Liver (tissue), 3 donors: ENCODE measurements at regions not wholly inside any gene's neighbourhood (a gene's known extent, or its start where the extent isn't known, plus 50 kb on each side); places are given as distances from the start of the nearest gene placed in this dataset.

Source experiments
- EGR1 ChIP-seq, 2 donors: IDR thresholded peaks; 2 replicates each; pipeline ENCODE4 v1.6.1; 2016 to 2018; ENCODE audit warnings: antibody characterized with exemption in 2 of 2, low read depth in 2 of 2
- GABPA ChIP-seq, 2 donors: IDR thresholded peaks in 1 of 2; conservative IDR thresholded peaks in 1 of 2; 2 replicates each; pipeline ENCODE4 v1.6.1; 2016; ENCODE audit warnings: antibody characterized with exemption in 2 of 2, mild to moderate bottlenecking in 1 of 2, moderate library complexity in 1 of 2
- HNF4G ChIP-seq: IDR thresholded peaks from 2 replicates; pipeline ENCODE4 v1.6.1; 2016; ENCODE audit warnings: antibody characterized with exemption
- RXRA ChIP-seq, 2 donors: IDR thresholded peaks; 2 replicates each; pipeline ENCODE4 v1.6.1; 2017 to 2018; ENCODE audit warnings: antibody characterized with exemption in 2 of 2, mild to moderate bottlenecking in 1 of 2
- SP1 ChIP-seq: IDR thresholded peaks from 2 replicates; pipeline ENCODE4 v1.6.1; 2018; ENCODE audit warnings: antibody characterized with exemption, mild to moderate bottlenecking
- TAF1 ChIP-seq: conservative IDR thresholded peaks from 2 replicates; pipeline ENCODE4 v1.6.1; 2016; ENCODE audit warnings: antibody characterized with exemption, mild to moderate bottlenecking
- YY1 ChIP-seq: IDR thresholded peaks from 2 replicates; pipeline ENCODE4 v1.6.1; 2016; ENCODE audit warnings: antibody characterized with exemption, mild to moderate bottlenecking
- TF ChIP-seq, protein P1 (sequence below): fragments of 150-350 bp; IDR thresholded peaks from 2 replicates; pipeline ENCODE4 v1.5.1; 2017; ENCODE audit warnings: improper control_type of control experiment, low read depth, low read length; ENCODE audit not compliant: missing input control
- TF ChIP-seq, protein P2 (sequence below): IDR thresholded peaks from 2 replicates; pipeline ENCODE4 v1.6.1; 2016; ENCODE audit warnings: antibody characterized with exemption, mild to moderate bottlenecking
- TF ChIP-seq, protein P3 (sequence below): IDR thresholded peaks from 2 replicates; pipeline ENCODE4 v1.6.1; 2016; ENCODE audit warnings: antibody characterized with exemption
- donor health status: healthy.
- donor health status: healthy.

DNA sequence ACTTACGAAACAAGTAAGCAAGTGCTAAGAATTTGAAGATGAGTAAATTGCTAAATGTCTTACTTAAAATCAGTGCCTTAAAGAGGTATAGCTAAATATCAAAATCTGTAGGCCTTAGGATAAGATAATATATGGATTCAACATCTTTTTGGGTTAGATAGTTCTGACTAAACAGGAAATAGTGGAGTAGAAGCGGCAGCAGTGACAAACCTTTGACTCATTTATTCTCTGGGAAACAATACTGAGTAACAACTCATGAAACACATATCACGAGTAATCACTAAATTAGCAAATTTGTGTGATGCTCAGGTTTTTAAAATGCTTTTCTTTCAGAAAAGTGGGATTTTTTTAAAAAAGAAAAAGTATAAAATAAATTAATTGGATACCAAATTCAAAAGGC, 762.1 kb upstream of the TYRP1 start:
- TF ChIP-seq, protein P1, sequence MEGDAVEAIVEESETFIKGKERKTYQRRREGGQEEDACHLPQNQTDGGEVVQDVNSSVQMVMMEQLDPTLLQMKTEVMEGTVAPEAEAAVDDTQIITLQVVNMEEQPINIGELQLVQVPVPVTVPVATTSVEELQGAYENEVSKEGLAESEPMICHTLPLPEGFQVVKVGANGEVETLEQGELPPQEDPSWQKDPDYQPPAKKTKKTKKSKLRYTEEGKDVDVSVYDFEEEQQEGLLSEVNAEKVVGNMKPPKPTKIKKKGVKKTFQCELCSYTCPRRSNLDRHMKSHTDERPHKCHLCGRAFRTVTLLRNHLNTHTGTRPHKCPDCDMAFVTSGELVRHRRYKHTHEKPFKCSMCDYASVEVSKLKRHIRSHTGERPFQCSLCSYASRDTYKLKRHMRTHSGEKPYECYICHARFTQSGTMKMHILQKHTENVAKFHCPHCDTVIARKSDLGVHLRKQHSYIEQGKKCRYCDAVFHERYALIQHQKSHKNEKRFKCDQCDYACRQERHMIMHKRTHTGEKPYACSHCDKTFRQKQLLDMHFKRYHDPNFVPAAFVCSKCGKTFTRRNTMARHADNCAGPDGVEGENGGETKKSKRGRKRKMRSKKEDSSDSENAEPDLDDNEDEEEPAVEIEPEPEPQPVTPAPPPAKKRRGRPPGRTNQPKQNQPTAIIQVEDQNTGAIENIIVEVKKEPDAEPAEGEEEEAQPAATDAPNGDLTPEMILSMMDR = no peak
- no peak for TF ChIP-seq HNF4G
- no peak for TF ChIP-seq TAF1
- no peak for TF ChIP-seq YY1
- TF ChIP-seq GABPA (IDR thresholded peaks at IDR 0.05 in 1 of 2, conservative IDR thresholded peaks at IDR 0.05 in 1 of 2) = no peak
- TF ChIP-seq SP1 = no peak
- TF ChIP-seq, protein P2, sequence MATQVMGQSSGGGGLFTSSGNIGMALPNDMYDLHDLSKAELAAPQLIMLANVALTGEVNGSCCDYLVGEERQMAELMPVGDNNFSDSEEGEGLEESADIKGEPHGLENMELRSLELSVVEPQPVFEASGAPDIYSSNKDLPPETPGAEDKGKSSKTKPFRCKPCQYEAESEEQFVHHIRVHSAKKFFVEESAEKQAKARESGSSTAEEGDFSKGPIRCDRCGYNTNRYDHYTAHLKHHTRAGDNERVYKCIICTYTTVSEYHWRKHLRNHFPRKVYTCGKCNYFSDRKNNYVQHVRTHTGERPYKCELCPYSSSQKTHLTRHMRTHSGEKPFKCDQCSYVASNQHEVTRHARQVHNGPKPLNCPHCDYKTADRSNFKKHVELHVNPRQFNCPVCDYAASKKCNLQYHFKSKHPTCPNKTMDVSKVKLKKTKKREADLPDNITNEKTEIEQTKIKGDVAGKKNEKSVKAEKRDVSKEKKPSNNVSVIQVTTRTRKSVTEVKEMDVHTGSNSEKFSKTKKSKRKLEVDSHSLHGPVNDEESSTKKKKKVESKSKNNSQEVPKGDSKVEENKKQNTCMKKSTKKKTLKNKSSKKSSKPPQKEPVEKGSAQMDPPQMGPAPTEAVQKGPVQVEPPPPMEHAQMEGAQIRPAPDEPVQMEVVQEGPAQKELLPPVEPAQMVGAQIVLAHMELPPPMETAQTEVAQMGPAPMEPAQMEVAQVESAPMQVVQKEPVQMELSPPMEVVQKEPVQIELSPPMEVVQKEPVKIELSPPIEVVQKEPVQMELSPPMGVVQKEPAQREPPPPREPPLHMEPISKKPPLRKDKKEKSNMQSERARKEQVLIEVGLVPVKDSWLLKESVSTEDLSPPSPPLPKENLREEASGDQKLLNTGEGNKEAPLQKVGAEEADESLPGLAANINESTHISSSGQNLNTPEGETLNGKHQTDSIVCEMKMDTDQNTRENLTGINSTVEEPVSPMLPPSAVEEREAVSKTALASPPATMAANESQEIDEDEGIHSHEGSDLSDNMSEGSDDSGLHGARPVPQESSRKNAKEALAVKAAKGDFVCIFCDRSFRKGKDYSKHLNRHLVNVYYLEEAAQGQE = no peak
- TF ChIP-seq, protein P3, sequence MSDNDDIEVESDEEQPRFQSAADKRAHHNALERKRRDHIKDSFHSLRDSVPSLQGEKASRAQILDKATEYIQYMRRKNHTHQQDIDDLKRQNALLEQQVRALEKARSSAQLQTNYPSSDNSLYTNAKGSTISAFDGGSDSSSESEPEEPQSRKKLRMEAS = no peak
- TF ChIP-seq RXRA (IDR thresholded peaks at IDR 0.05) = no peak
- TF ChIP-seq EGR1 (IDR thresholded peaks at IDR 0.05; ENCODE audit: low read depth in 2 of 2) = no peak
